GM12874 (cell line): ENCODE measurements at regions not wholly inside any gene's neighbourhood (a gene's known extent, or its start where the extent isn't known, plus 50 kb on each side); places are given as distances from the start of the nearest gene placed in this dataset.

Source experiments
- TF ChIP-seq, protein P1 (sequence below): IDR thresholded peaks from 2 replicates; pipeline ENCODE4 v1.5.1; 2011; ENCODE audit warnings: low read depth, mild to moderate bottlenecking, control low read depth, low read length, moderate library complexity; ENCODE audit not compliant: insufficient read depth

GRCh38 chr12:29070309-29070708 lies 78.8 kb upstream of the FAR2 start:
- TF ChIP-seq, protein P1, sequence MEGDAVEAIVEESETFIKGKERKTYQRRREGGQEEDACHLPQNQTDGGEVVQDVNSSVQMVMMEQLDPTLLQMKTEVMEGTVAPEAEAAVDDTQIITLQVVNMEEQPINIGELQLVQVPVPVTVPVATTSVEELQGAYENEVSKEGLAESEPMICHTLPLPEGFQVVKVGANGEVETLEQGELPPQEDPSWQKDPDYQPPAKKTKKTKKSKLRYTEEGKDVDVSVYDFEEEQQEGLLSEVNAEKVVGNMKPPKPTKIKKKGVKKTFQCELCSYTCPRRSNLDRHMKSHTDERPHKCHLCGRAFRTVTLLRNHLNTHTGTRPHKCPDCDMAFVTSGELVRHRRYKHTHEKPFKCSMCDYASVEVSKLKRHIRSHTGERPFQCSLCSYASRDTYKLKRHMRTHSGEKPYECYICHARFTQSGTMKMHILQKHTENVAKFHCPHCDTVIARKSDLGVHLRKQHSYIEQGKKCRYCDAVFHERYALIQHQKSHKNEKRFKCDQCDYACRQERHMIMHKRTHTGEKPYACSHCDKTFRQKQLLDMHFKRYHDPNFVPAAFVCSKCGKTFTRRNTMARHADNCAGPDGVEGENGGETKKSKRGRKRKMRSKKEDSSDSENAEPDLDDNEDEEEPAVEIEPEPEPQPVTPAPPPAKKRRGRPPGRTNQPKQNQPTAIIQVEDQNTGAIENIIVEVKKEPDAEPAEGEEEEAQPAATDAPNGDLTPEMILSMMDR: no peak

GRCh38 chr12:29071099-29071498 lies 78.0 kb upstream of the FAR2 start:
- TF ChIP-seq, protein P1: no peak

- TF ChIP-seq, protein P1: no peak
These were observed 76.4 kb upstream of the FAR2 start for GRCh38 chr12:29072631-29073030.

DNA sequence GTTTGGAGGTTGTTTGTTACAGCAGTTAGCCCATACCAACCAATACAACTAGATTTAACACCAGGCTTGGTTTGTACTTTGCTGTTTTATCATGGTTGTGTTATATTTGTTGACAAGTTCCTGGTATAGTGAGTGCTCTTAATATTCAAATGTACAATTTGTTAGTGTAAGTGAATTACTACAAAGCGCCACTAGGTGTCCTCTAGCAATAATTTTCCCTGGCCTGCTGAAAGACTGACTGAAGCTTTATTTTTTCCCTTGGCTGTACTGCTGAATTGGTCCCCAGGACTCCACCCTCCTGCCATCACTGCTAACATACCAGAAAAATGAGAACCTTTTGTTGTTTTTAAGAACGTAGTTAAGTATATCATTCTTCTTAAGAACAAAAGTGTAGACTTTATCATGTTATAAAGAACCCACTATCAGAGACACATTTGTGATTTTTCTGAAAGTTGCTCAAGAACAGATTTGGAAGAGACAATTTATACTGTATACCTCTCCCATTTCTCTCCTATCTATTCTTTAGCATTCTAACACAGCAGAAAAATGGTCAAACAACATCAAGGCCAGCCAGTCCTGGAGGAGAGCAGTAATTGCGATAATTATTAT lies 75.3 kb upstream of the FAR2 start:
- TF ChIP-seq, protein P1: peak; percentile 58

GRCh38 chr12:29081101-29081500 lies 68.0 kb upstream of the FAR2 start:
- TF ChIP-seq, protein P1: no peak

DNA sequence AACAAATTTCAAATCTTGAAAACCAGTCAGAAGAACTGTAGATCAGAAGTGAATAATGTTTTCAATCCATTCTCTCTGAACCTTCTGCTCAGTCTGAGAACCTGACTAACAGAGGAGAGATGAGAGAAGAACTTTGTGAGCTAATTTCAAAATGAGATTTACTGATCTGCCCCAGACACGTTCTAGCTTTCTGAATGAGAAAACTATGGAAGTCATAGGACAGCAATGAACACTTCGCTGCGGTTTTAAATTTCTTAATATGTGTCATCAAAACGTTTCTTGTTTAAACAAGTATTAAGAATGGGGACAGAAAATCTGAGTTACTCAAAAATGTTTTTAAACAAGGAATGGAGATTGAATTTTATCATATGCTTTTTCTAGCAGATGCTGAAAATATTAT lies 66.6 kb upstream of the FAR2 start:
- TF ChIP-seq, protein P1: no peak

- TF ChIP-seq, protein P1: no peak
These were observed 62.5 kb upstream of the FAR2 start for GRCh38 chr12:29086325-29087271.
